ENCODE measurements at regions not wholly inside any gene's neighbourhood (a gene's known extent, or its start where the extent isn't known, plus 50 kb on each side); places are given as distances from the start of the nearest gene placed in this dataset.

GRCh38 chr14:95453713-95453980 lies 62.8 kb downstream of the SYNE3 start:
- Histone ChIP-seq H3K4me1 (ENCODE audit: control insufficient read depth, insufficient read depth, low read length) (no peaks in the 10 kb centered on the region), H3K27me3 (ENCODE audit: control insufficient read depth, insufficient read depth, low read length) (no peaks in the 10 kb centered on the region), H3K4me3 (ENCODE audit: low read depth, low read length) (no peak overlapping the region), H3K9me3 (ENCODE audit: control insufficient read depth, insufficient read depth, low read length) (no peaks in the 10 kb centered on the region), H3K36me3 (ENCODE audit: control insufficient read depth, insufficient read depth, low read length) (no peaks in the 10 kb centered on the region), H3K9ac (ENCODE audit: low read depth, low read length) (no peak overlapping the region)

DNA sequence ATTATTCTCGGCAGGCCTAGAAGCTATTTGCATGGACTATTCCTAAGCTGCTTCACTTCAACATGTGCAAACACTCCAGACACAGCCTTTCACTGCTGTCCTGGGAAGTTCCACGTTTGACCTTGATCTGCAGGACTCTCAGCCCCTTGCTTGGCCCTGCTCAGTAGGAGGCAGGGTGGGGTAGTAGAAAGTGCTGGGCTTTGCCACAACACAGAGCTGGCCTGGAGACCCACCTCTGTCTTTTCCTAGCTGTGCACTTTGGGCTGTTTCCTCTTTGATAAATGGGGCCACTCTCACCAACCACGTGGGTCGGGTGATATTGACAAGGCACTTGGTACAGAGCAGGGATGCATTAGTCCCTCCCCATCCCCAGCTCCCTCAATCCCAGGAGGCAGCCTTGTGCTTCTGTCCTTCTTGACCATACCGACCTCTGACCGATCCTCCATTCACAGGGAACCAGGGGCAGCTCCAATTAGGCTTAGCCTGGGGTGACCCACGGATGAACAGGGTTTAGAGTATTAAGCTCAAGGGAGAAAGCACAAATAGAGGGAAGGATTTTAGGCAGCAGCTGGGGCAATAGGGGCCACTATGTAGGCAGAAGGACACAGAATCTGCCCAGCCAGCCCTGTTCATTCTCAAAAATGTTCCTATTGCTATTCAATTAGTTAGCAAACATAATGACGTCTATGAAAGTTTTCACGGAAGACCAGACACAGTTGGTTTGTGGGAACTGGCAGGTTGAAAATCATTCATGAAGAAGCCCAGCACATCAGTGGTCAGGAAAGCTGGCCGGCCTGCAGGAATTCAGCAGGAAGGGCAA lies 63.3 kb downstream of the SYNE3 start:
- Histone ChIP-seq H3K27me3 (ENCODE audit: control insufficient read depth, insufficient read depth, low read length) (no peaks in the 10 kb centered on the region), H3K9me3 (ENCODE audit: control insufficient read depth, insufficient read depth, low read length) (no peaks in the 10 kb centered on the region), H3K4me1 (ENCODE audit: control insufficient read depth, insufficient read depth, low read length) (no peaks in the 10 kb centered on the region), H3K4me3 (ENCODE audit: low read depth, low read length) (no peak overlapping the region), H3K9ac (ENCODE audit: low read depth, low read length) (no peak overlapping the region), H3K36me3 (ENCODE audit: control insufficient read depth, insufficient read depth, low read length) (no peaks in the 10 kb centered on the region)

DNA sequence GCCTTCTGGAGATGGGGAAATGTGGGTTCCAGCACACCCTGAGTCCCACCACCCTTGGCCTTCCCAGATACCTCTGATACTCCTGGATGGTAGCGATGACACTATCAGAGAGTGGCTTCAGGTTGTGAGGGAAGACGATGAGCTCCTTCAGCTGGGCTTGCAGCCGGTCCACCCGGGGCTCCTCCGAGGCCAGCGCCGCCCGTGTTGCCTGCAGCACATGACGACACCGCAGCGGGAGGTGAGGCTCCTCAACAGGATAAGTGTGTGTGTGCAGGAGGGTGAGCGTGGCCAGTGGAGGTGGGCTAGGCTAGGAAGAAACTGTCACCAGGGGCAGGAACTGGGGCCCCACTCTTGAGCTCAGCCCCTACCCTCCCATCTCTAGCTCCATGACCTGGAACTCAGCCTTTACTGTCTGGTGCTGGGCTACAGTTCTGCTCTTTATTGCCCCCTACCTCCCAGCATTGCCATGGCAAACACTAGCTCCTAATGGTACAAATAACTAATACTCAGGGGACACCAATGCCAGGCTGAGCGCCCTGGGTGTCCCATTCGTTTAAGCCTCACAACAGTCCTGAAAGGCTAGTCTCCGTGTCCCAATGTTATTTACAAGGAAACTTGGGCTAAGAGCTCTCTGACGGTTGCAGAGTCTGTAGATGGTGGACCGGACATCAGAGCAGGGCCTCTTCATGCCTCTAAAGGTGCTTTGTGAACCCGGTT lies 64.1 kb downstream of the SYNE3 start:
- Histone ChIP-seq H3K4me3 (ENCODE audit: low read depth, low read length) (no peak overlapping the region), H3K27me3 (ENCODE audit: control insufficient read depth, insufficient read depth, low read length) (no peaks in the 10 kb centered on the region), H3K36me3 (ENCODE audit: control insufficient read depth, insufficient read depth, low read length) (no peaks in the 10 kb centered on the region), H3K9me3 (ENCODE audit: control insufficient read depth, insufficient read depth, low read length) (no peaks in the 10 kb centered on the region), H3K4me1 (ENCODE audit: control insufficient read depth, insufficient read depth, low read length) (no peaks in the 10 kb centered on the region), H3K9ac (ENCODE audit: low read depth, low read length) (no peak overlapping the region)

DNA sequence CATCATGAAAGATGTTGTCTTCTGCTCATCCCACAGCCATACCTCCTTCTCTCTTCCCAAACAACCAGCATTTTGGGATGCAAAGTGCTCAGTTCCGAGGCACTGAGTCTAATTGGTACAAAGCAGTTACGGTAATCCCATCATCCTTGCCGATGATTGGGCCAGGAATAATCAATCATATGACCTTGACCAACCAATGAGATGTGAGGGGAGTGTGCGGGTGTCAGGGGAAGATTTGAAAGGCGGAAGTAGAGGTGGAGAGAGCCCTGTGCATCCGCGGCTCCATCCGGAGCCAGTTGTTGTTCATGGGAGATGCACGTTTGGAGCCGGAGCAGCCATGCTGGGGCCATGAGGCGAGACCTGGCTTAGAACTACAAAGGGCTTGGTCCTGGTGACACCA lies 67.3 kb downstream of the SYNE3 start:
- Histone ChIP-seq H3K4me3 (ENCODE audit: low read depth, low read length) (no peak overlapping the region), H3K9me3 (ENCODE audit: control insufficient read depth, insufficient read depth, low read length) (no peaks in the 10 kb centered on the region), H3K27me3 (ENCODE audit: control insufficient read depth, insufficient read depth, low read length) (no peaks in the 10 kb centered on the region), H3K36me3 (ENCODE audit: control insufficient read depth, insufficient read depth, low read length) (no peaks in the 10 kb centered on the region), H3K9ac (ENCODE audit: low read depth, low read length) (no peak overlapping the region), H3K4me1 (ENCODE audit: control insufficient read depth, insufficient read depth, low read length) (no peaks in the 10 kb centered on the region)

DNA sequence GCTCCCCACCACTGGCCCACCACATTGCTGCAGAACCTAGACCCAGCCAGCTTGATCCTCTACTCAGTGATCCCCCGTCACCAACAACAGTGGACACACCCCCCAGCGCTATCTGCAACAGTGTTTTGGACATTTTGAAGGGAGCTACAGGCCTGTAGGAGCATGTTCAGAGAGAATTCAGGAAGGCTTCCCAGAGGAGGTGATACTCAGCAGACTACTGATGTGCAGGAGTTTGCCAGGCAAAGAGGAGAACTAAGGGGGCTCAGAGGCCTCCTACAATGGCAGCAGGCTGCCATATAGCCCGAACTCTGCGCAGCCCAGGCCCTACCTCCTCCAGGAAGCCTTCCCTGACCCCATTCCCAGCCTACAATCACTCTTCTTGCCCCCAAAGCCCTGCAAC lies 70.0 kb downstream of the SYNE3 start:
- H3K4me3 ChIP-seq (ENCODE audit: low read depth, low read length), result no peak overlapping the region
- H3K9me3 ChIP-seq (ENCODE audit: control insufficient read depth, insufficient read depth, low read length), result no peaks in the 10 kb centered on the region
- H3K4me1 ChIP-seq (ENCODE audit: control insufficient read depth, insufficient read depth, low read length), result no peaks in the 10 kb centered on the region
- no peak overlapping the region for H3K9ac ChIP-seq (ENCODE audit: low read depth, low read length)
- H3K36me3 ChIP-seq (ENCODE audit: control insufficient read depth, insufficient read depth, low read length), result no peaks in the 10 kb centered on the region
- no peaks in the 10 kb centered on the region for H3K27me3 ChIP-seq (ENCODE audit: control insufficient read depth, insufficient read depth, low read length)

DNA sequence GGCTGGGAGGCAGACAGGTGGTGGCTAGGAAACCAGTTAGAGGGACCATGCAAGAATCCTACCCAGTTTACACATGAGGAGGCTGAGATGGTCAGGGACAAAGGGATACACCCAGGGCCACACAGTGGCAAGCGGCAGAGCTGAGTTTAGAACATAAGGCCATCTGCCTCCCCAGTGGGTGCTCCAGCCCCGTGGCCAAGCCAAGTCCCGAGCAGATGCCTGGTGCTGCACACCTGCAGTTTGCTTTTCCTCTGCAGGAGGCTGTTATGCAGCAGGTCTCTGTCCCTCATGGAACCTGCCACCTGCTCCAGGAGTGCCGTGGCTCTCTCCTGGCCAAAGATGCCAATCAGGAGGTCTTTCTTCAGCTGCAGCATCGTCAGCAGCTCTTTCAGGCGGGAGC lies 70.8 kb downstream of the SYNE3 start:
- no peaks in the 10 kb centered on the region for H3K36me3 ChIP-seq (ENCODE audit: control insufficient read depth, insufficient read depth, low read length)
- H3K9me3 ChIP-seq (ENCODE audit: control insufficient read depth, insufficient read depth, low read length), result no peaks in the 10 kb centered on the region
- H3K4me3 ChIP-seq (ENCODE audit: low read depth, low read length), result no peak overlapping the region
- H3K4me1 ChIP-seq (ENCODE audit: control insufficient read depth, insufficient read depth, low read length), result no peaks in the 10 kb centered on the region
- H3K9ac ChIP-seq (ENCODE audit: low read depth, low read length), result no peak overlapping the region
- H3K27me3 ChIP-seq (ENCODE audit: control insufficient read depth, insufficient read depth, low read length), result no peaks in the 10 kb centered on the region

DNA sequence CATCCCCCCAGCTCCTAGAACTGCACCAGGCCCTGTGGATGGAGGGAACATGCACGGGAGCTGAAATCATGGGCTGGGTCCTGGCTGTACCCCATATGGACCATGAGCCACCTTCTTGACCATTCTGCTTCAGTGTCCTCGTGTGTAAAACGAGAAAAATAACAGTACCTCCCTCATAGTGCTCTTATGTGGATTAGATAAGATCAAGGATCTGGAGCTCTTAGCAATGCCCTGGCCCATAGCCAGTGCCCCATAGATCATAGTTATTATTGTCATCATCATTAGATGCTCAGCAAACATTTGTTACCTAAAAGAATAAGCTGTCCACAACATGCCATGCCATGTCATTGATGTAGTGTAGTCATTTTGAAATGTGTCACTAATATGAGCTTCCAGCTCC lies 71.3 kb downstream of the SYNE3 start:
- no peaks in the 10 kb centered on the region for H3K4me1 ChIP-seq (ENCODE audit: control insufficient read depth, insufficient read depth, low read length)
- no peaks in the 10 kb centered on the region for H3K9me3 ChIP-seq (ENCODE audit: control insufficient read depth, insufficient read depth, low read length)
- H3K9ac ChIP-seq (ENCODE audit: low read depth, low read length), result no peak overlapping the region
- H3K27me3 ChIP-seq (ENCODE audit: control insufficient read depth, insufficient read depth, low read length), result no peaks in the 10 kb centered on the region
- no peaks in the 10 kb centered on the region for H3K36me3 ChIP-seq (ENCODE audit: control insufficient read depth, insufficient read depth, low read length)
- no peak overlapping the region for H3K4me3 ChIP-seq (ENCODE audit: low read depth, low read length)

DNA sequence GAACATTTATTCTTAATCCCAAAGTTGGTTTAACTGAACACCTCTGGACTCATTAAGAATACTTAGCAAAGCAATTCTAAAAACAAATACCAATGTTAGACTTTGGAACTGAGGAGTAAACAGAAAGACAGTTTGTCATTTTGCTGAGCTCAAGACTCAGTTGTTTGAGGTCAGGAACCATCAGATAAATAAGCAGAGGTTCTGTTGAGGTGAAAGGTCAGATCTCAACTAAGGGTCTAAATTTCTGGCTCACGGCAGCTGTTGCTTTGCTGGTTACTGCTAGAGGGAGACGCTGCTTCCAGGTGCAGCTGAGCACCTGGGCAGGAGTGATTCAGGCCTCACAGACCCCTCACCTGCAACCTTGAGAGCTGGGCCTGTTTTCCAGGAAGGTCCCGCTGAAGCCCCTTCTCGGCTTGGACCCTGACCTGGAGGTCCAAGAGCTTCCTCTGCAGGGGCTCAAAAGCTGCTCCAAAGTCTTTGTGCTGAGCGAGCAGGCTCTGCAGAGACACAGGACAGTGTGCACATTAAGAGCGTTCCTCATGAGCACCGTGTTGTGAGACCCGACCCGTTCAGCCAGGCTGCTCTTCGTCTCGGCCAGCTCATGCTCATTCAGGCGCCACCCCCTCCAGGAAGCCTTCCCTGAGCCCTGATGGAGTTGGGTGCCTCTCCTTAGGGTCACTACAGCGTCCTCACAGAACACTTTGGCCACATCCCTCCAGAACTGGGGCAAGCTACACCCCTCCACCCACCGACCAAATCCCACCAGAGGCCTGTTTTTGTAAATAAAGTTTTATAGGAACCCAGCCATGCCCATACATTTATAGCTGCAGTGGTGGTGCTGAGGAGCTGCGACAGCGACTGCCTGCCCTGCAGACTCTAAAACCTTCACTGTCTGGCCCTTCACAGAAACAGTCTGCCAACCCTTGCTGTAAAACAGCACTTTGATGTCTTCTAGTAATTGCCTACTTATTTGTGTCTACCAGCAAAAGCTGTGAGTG lies 72.0 kb downstream of the SYNE3 start:
- Histone ChIP-seq H3K9ac (ENCODE audit: low read depth, low read length) (no peak overlapping the region), H3K4me3 (ENCODE audit: low read depth, low read length) (no peak overlapping the region), H3K27me3 (ENCODE audit: control insufficient read depth, insufficient read depth, low read length) (no peaks in the 10 kb centered on the region), H3K9me3 (ENCODE audit: control insufficient read depth, insufficient read depth, low read length) (no peaks in the 10 kb centered on the region), H3K4me1 (ENCODE audit: control insufficient read depth, insufficient read depth, low read length) (no peaks in the 10 kb centered on the region), H3K36me3 (ENCODE audit: control insufficient read depth, insufficient read depth, low read length) (no peaks in the 10 kb centered on the region)

DNA sequence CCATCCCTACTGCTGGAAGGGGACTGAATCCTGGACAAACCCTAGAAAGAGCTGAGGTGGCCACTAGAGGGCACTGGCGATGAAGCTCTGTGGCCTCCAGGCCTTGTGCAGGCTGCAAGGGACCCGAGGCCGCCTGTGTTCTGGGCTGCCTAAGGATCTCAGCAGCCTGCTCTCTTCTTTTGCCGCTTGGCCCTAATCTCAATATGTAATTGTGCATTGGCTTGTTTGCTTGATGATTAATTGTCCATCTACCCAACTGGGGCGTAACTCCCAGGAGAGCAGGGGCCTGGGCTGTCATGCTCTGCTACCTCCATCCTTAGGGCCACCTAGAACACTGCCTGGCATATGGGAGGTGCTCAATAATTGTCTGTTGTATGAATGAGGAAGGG lies 73.8 kb downstream of the SYNE3 start:
- H3K4me3 ChIP-seq (ENCODE audit: low read depth, low read length), result no peak overlapping the region
- no peak overlapping the region for H3K9ac ChIP-seq (ENCODE audit: low read depth, low read length)
- no peaks in the 10 kb centered on the region for H3K36me3 ChIP-seq (ENCODE audit: control insufficient read depth, insufficient read depth, low read length)
- no peaks in the 10 kb centered on the region for H3K9me3 ChIP-seq (ENCODE audit: control insufficient read depth, insufficient read depth, low read length)
- no peaks in the 10 kb centered on the region for H3K4me1 ChIP-seq (ENCODE audit: control insufficient read depth, insufficient read depth, low read length)
- no peaks in the 10 kb centered on the region for H3K27me3 ChIP-seq (ENCODE audit: control insufficient read depth, insufficient read depth, low read length)

GRCh38 chr14:95442016-95442632 lies 74.3 kb downstream of the SYNE3 start:
- H3K9ac ChIP-seq (ENCODE audit: low read depth, low read length), result no peak overlapping the region
- H3K36me3 ChIP-seq (ENCODE audit: control insufficient read depth, insufficient read depth, low read length), result no peaks in the 10 kb centered on the region
- no peaks in the 10 kb centered on the region for H3K9me3 ChIP-seq (ENCODE audit: control insufficient read depth, insufficient read depth, low read length)
- no peaks in the 10 kb centered on the region for H3K27me3 ChIP-seq (ENCODE audit: control insufficient read depth, insufficient read depth, low read length)
- H3K4me3 ChIP-seq (ENCODE audit: low read depth, low read length), result no peak overlapping the region
- H3K4me1 ChIP-seq (ENCODE audit: control insufficient read depth, insufficient read depth, low read length), result no peaks in the 10 kb centered on the region

DNA sequence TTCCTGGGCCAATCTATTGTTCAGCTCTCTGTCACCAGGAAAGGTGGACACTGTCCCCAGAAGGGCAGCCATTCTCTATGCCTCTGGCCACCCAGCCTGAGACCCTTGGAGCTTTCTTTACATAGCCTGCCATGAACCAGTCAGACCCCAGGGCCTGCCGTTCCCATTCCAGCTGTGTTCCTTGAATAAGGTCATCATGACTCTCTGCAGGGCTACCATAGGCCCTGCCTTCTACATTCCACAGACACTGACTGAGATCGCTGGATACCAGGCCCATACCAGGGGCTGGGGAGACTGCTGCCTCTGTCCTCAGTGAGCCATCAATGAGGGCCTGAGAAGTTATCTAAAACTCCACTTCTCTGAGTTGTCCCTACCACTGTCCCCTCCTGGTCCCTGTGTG lies 75.5 kb downstream of the SYNE3 start:
- H3K4me3 ChIP-seq (ENCODE audit: low read depth, low read length), result no peak overlapping the region
- no peaks in the 10 kb centered on the region for H3K36me3 ChIP-seq (ENCODE audit: control insufficient read depth, insufficient read depth, low read length)
- no peak overlapping the region for H3K9ac ChIP-seq (ENCODE audit: low read depth, low read length)
- H3K27me3 ChIP-seq (ENCODE audit: control insufficient read depth, insufficient read depth, low read length), result no peaks in the 10 kb centered on the region
- H3K9me3 ChIP-seq (ENCODE audit: control insufficient read depth, insufficient read depth, low read length), result no peaks in the 10 kb centered on the region
- no peaks in the 10 kb centered on the region for H3K4me1 ChIP-seq (ENCODE audit: control insufficient read depth, insufficient read depth, low read length)
